Naive B cell (primary cell): ENCODE measurements at regions not wholly inside any gene's neighbourhood (a gene's known extent, or its start where the extent isn't known, plus 50 kb on each side); places are given as distances from the start of the nearest gene placed in this dataset.

Experiments used
- ATAC-seq, 2 donors: fragments of 150-1000 bp; cut with Tn5 transposase; 2 replicates each; pipeline ENCODE4 v1.10.0; 2021; ENCODE audit warnings: low read depth in 2 of 2, mild to moderate bottlenecking in 2 of 2, moderate library complexity in 2 of 2
- DNase-seq: peaks from one replicate; pipeline ENCODE4 v3.0.0; 2022
- H3K27ac Mint-ChIP-seq, 6 donors: one replicate each; pipeline ENCODE4 v1.8.0; 2020 to 2022; ENCODE audit warnings: mild to moderate bottlenecking in 6 of 6, mixed read lengths in 6 of 6, moderate library complexity in 5 of 6, inconsistent platforms in 2 of 6
- H3K27me3 Mint-ChIP-seq, 3 donors: one replicate each; pipeline ENCODE4 v1.8.0; 2021 to 2022; ENCODE audit warnings: mixed read lengths in 3 of 3, mild to moderate bottlenecking in 1 of 3
- H3K36me3 Mint-ChIP-seq, 2 donors: one replicate each; pipeline ENCODE4 v1.8.0; 2020 to 2022; ENCODE audit warnings: mixed read lengths in 2 of 2, inconsistent platforms in 1 of 2, mild to moderate bottlenecking in 1 of 2
- H3K4me1 Mint-ChIP-seq, 3 donors: one replicate each; pipeline ENCODE4 v1.8.0; 2020 to 2022; ENCODE audit warnings: mixed read lengths in 3 of 3, inconsistent platforms in 1 of 3, mild to moderate bottlenecking in 1 of 3, moderate library complexity in 1 of 3
- H3K4me3 Mint-ChIP-seq, 8 donors: one replicate each; pipeline ENCODE4 v1.8.0; 2020 to 2022; ENCODE audit warnings: mild to moderate bottlenecking in 8 of 8, mixed read lengths in 8 of 8, moderate library complexity in 8 of 8, inconsistent platforms in 2 of 8
- H3K9me3 Mint-ChIP-seq, 7 donors: one replicate each; pipeline ENCODE4 v1.8.0; 2020 to 2022; ENCODE audit warnings: mixed read lengths in 7 of 7, mild to moderate bottlenecking in 5 of 7, inconsistent platforms in 2 of 7, moderate library complexity in 1 of 7

DNA sequence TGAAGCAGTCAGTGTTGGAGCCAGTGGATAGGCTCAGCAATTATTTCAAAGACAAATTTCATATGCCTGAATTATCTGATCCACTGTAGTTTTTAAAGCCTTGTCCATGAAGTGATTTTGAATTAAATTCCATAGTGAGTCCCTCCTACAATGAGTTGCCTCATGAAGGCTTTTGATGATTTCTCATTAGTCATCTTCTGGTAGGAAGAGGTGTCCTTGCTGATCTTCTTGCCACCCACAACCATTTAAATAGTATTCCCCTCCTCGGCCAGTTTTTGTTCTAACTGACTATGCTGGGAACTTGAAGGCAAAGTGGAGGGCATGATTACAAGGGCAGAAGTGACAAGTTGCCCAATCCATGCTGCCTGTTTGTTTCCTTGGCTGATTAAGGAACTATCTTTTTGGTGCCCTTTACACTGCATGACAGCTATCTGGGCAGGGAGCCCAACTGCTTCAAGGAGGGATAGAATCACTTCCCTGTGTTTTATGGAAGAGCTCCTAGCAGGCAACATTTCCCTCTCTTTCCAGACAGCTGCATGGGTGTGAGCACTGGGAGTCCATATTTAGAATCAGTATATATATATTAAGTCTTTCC is 617.5 kb downstream of the ZPLD1 start:
- DNase-seq (no peak), ATAC-seq (no peak)
- Mint-ChIP-seq H3K27ac (no peak overlapping the region), H3K4me3 (no peak overlapping the region), H3K4me1 (no peaks in the 10 kb centered on the region), H3K36me3 (no peaks in the 10 kb centered on the region), H3K9me3 (peaks cover 0 to 2% (median 0%) of the 10 kb centered on the region in 7 donors), H3K27me3 (no peaks in the 10 kb centered on the region)

DNA sequence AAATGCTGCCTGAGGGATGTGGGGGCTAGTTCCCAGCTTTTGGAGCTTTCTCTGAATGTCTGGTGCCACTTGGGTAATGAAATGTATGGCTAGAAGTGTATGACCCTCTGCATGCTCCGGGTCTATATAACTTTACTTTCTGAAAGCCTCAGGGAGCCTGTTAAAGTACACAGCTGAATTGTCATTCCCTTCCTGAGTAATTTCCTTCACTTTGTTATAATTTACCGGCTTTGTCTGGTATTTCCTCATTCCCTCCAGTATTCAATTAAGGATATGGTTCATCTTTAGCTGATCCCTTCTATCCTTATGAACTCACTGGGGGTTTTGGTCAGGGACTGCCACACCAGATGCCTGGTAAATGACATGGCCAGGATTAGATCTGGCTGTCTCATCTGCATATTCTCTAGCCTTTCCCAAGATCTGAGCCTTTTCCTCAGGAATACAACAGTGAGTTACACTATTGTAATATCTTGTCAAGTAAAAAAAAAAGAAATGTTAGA is 620.3 kb downstream of the ZPLD1 start:
- H3K9me3 Mint-ChIP-seq: peaks cover 0 to 5% (median 0%) of the 10 kb centered on the region in 7 donors
- H3K27me3 Mint-ChIP-seq: no peaks in the 10 kb centered on the region
- no peak overlapping the region for H3K27ac Mint-ChIP-seq
- H3K36me3 Mint-ChIP-seq: no peaks in the 10 kb centered on the region
- no peak for ATAC-seq
- no peak for DNase-seq
- no peak overlapping the region for H3K4me3 Mint-ChIP-seq
- H3K4me1 Mint-ChIP-seq: no peaks in the 10 kb centered on the region

DNA sequence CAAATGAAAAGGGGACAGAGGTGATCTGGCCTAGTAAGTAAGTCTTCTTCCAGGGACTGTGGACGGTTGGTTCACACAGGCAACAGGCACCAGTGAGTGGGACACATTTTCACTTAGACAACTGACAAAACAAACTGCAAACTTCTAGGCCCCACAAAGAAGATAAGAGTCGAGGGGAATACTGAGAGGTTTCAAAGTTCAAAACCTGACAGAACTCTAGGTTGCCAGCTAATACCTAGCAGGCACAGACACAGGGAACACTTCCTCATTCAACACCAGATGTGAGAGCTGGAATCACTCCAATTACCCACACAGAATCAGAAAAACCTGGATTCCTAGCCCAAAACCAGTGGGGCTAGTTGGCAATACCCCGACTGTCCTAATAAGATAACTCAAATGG is 621.7 kb downstream of the ZPLD1 start:
- Mint-ChIP-seq H3K27me3 (no peaks in the 10 kb centered on the region), H3K27ac (no peak overlapping the region), H3K9me3 (peaks cover 0 to 5% (median 0%) of the 10 kb centered on the region in 7 donors), H3K4me1 (no peaks in the 10 kb centered on the region), H3K4me3 (no peak overlapping the region), H3K36me3 (no peaks in the 10 kb centered on the region)
- DNase-seq: no peak
- ATAC-seq: no peak

- H3K27ac Mint-ChIP-seq: no peak overlapping the region
- no peaks in the 10 kb centered on the region for H3K36me3 Mint-ChIP-seq
- H3K9me3 Mint-ChIP-seq: peaks cover 0 to 5% (median 0%) of the 10 kb centered on the region in 7 donors
- H3K4me3 Mint-ChIP-seq: no peak overlapping the region
- H3K27me3 Mint-ChIP-seq: no peaks in the 10 kb centered on the region
- H3K4me1 Mint-ChIP-seq: no peaks in the 10 kb centered on the region
- DNase-seq (no peak), ATAC-seq (no peak)
Measured at GRCh38 chr3:103057003-103057402, 622.2 kb downstream of the ZPLD1 start.

DNA sequence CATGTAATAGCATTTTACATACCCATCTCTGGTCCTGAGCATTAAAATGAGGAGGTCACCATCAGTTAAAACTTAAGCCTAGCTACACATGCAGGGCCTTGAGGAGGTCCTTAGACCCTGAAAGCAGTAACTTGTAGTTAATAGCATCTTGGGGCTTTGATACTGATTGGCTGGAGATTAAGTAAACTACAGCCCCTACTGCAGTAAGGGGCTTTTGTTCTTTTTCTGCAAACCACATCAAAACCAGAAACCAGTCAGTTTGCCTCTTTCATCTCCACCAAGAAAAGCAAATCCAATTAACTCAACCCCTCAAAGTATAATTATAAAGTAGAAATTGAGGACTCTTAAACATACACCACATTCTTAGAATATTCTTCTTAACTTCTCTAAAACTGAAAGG is 622.7 kb downstream of the ZPLD1 start:
- no peak overlapping the region for H3K4me3 Mint-ChIP-seq
- no peak overlapping the region for H3K27ac Mint-ChIP-seq
- DNase-seq: no peak
- no peak for ATAC-seq
- no peaks in the 10 kb centered on the region for H3K4me1 Mint-ChIP-seq
- no peaks in the 10 kb centered on the region for H3K27me3 Mint-ChIP-seq
- H3K36me3 Mint-ChIP-seq: no peaks in the 10 kb centered on the region
- peaks cover 0 to 5% (median 0%) of the 10 kb centered on the region in 7 donors for H3K9me3 Mint-ChIP-seq

- no peak for DNase-seq
- H3K9me3 Mint-ChIP-seq: peaks cover 0 to 5% (median 0%) of the 10 kb centered on the region in 7 donors
- no peaks in the 10 kb centered on the region for H3K27me3 Mint-ChIP-seq
Measured at GRCh38 chr3:103059432-103059831, 624.6 kb downstream of the ZPLD1 start.

GRCh38 chr3:103060242-103060641 is 625.4 kb downstream of the ZPLD1 start:
- Mint-ChIP-seq H3K4me1 (no peaks in the 10 kb centered on the region), H3K9me3 (peaks cover 0 to 5% (median 0%) of the 10 kb centered on the region in 7 donors), H3K4me3 (no peak overlapping the region), H3K27ac (no peak overlapping the region), H3K27me3 (no peaks in the 10 kb centered on the region), H3K36me3 (no peaks in the 10 kb centered on the region)
- ATAC-seq: no peak
- no peak for DNase-seq

More at GRCh38 chr3:103059432-103059831, 624.6 kb downstream of the ZPLD1 start:
- Mint-ChIP-seq H3K4me3 (no peak overlapping the region), H3K27ac (no peak overlapping the region), H3K4me1 (no peaks in the 10 kb centered on the region), H3K36me3 (no peaks in the 10 kb centered on the region)
- ATAC-seq: no peak

DNA sequence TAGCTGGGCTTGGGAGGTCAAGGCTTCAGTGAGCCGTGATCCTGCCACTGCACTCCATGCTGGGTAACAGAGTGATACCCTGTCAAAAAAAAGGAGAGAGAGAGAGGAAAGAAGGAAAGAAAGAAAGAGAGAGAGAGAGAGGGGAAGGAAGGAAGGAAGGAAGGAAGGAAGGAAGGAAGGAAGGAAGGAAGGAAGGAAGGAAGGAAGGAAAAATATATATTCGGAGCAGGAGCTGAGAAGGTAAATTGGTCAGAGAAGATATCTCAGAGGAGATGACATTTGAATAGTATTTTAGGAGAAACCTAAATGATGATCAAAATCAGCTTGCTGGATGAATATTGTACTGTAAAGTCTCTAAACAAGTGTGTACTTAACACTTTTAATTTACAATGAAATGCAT is 633.1 kb downstream of the ZPLD1 start:
- H3K36me3 Mint-ChIP-seq: no peaks in the 10 kb centered on the region
- no peaks in the 10 kb centered on the region for H3K27me3 Mint-ChIP-seq
- ATAC-seq (no peak), DNase-seq (no peak)
- H3K4me1 Mint-ChIP-seq: no peaks in the 10 kb centered on the region
- peaks cover 0 to 3% (median 0%) of the 10 kb centered on the region in 7 donors for H3K9me3 Mint-ChIP-seq
- no peak overlapping the region for H3K27ac Mint-ChIP-seq
- no peak overlapping the region for H3K4me3 Mint-ChIP-seq

DNA sequence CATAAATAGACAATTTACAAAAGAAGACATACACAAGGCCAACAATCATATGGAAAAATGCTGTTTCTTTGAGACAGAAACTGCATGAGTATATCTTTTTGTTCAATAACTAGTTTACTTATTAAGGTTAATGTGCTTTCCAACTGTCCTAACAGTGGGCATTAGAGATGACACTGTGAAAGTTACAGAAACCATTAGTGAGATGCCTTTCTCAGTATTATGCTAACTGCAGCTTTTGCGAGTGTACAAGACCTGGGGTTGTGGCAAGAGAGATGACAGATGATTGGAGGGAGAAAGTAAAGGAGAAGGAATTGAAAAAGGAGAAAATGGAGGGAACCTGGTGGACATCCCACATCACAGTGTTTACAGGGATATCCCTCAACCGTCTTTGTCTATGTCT is 640.5 kb downstream of the ZPLD1 start:
- ATAC-seq (no peak), DNase-seq (no peak)
- peaks cover 0 to 1% (median 0%) of the 10 kb centered on the region in 7 donors for H3K9me3 Mint-ChIP-seq
- H3K4me1 Mint-ChIP-seq: no peaks in the 10 kb centered on the region
- H3K36me3 Mint-ChIP-seq: no peaks in the 10 kb centered on the region
- H3K4me3 Mint-ChIP-seq: no peak overlapping the region
- no peak overlapping the region for H3K27ac Mint-ChIP-seq
- H3K27me3 Mint-ChIP-seq: no peaks in the 10 kb centered on the region

- peaks cover 0 to 1% (median 0%) of the 10 kb centered on the region in 7 donors for H3K9me3 Mint-ChIP-seq
- H3K27me3 Mint-ChIP-seq: no peaks in the 10 kb centered on the region
- no peak for DNase-seq
- no peaks in the 10 kb centered on the region for H3K4me1 Mint-ChIP-seq
- H3K36me3 Mint-ChIP-seq: no peaks in the 10 kb centered on the region
- H3K4me3 Mint-ChIP-seq: no peak overlapping the region
- no peak for ATAC-seq
- no peak overlapping the region for H3K27ac Mint-ChIP-seq
Measured at GRCh38 chr3:103077910-103078309, 643.1 kb downstream of the ZPLD1 start.

GRCh38 chr3:103082501-103082900 is 647.7 kb downstream of the ZPLD1 start:
- Mint-ChIP-seq H3K27ac (no peak overlapping the region), H3K4me1 (no peaks in the 10 kb centered on the region), H3K36me3 (no peaks in the 10 kb centered on the region), H3K4me3 (no peak overlapping the region), H3K27me3 (no peaks in the 10 kb centered on the region), H3K9me3 (no peaks in the 10 kb centered on the region)
- DNase-seq (no peak), ATAC-seq (no peak)

- no peaks in the 10 kb centered on the region for H3K27me3 Mint-ChIP-seq
- no peak for DNase-seq
Measured at GRCh38 chr3:103083848-103084631, 649.2 kb downstream of the ZPLD1 start.

DNA sequence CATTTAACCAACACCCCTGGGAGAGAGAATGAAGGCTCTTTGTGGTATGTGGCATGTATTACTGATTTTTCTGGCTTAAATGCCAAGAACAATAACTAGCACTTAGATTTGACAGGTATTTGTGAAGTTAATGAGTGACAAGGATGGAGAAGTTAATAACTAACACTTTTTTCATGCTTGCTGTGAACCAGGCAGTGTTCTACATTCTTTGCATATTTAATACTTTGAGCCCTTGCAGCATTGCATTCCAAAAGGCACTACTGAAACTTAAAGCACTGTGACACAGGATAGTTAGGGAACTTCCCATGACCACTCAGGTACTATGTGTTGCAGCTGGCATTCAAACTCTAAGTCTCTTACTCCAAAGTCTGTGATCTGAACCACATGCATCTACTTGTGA is 650.6 kb downstream of the ZPLD1 start:
- Mint-ChIP-seq H3K4me3 (no peak overlapping the region), H3K27me3 (no peaks in the 10 kb centered on the region), H3K4me1 (no peaks in the 10 kb centered on the region), H3K36me3 (no peaks in the 10 kb centered on the region), H3K27ac (no peak overlapping the region), H3K9me3 (no peaks in the 10 kb centered on the region)
- no peak for ATAC-seq
- no peak for DNase-seq

More at GRCh38 chr3:103083848-103084631, 649.2 kb downstream of the ZPLD1 start:
- ATAC-seq: no peak
- Mint-ChIP-seq H3K9me3 (no peaks in the 10 kb centered on the region), H3K36me3 (no peaks in the 10 kb centered on the region), H3K27ac (no peak overlapping the region), H3K4me3 (no peak overlapping the region), H3K4me1 (no peaks in the 10 kb centered on the region)

- Mint-ChIP-seq H3K4me3 (no peak overlapping the region), H3K9me3 (peaks cover 0 to 13% (median 3%) of the 10 kb centered on the region in 7 donors), H3K4me1 (no peaks in the 10 kb centered on the region), H3K27ac (no peak overlapping the region), H3K27me3 (no peaks in the 10 kb centered on the region), H3K36me3 (no peaks in the 10 kb centered on the region)
- no peak for ATAC-seq
- no peak for DNase-seq
Measured at GRCh38 chr3:103089758-103090157, 654.9 kb downstream of the ZPLD1 start.
